Smooth muscle cell (in vitro differentiated cells): ENCODE measurements at regions not wholly inside any gene's neighbourhood (a gene's known extent, or its start where the extent isn't known, plus 50 kb on each side); places are given as distances from the start of the nearest gene placed in this dataset.

Source experiments
- DNase-seq: peaks from one replicate; lab custom pipeline; 2025; ENCODE audit not compliant: unreplicated experiment; lab: John Stamatoyannopoulos, UW
- H2AFZ ChIP-seq: fragments of 200-600 bp; sonication (generic); 2 replicates; pipeline ENCODE4 v1.6.0; 2016; ENCODE audit warnings: antibody characterized with exemption, low read depth, mild to moderate bottlenecking
- H3F3A ChIP-seq: fragments of 200-600 bp; sonication (generic); 2 replicates; pipeline ENCODE4 v1.6.0; 2017; ENCODE audit warnings: antibody characterized with exemption, low read depth
- H3K27ac ChIP-seq: fragments of 200-600 bp; sonication (generic); 2 replicates; pipeline ENCODE4 v1.5.1; 2016; ENCODE audit warnings: low read depth, mild to moderate bottlenecking
- H3K27me3 ChIP-seq: fragments of 200-600 bp; sonication (generic); 2 replicates; pipeline ENCODE4 v1.6.1; 2016; ENCODE audit warnings: low read depth, mild to moderate bottlenecking
- H3K36me3 ChIP-seq: fragments of 200-600 bp; sonication (generic); 2 replicates; pipeline ENCODE4 v1.5.1; 2016; ENCODE audit warnings: low read depth
- H3K4me1 ChIP-seq: fragments of 200-600 bp; sonication (generic); 2 replicates; pipeline ENCODE4 v1.5.1; 2016; ENCODE audit warnings: low read depth
- H3K4me2 ChIP-seq: fragments of 200-600 bp; sonication (generic); 2 replicates; pipeline ENCODE4 v1.6.0; 2016; ENCODE audit warnings: mild to moderate bottlenecking
- H3K4me3 ChIP-seq: fragments of 200-600 bp; sonication (generic); 2 replicates; pipeline ENCODE4 v1.5.1; 2016; ENCODE audit warnings: mild to moderate bottlenecking
- H3K79me2 ChIP-seq: fragments of 200-600 bp; sonication (generic); 2 replicates; pipeline ENCODE4 v1.6.0; 2016; ENCODE audit warnings: low read depth, mild to moderate bottlenecking
- H3K9ac ChIP-seq: fragments of 200-600 bp; sonication (generic); 2 replicates; pipeline ENCODE4 v1.6.0; 2016; ENCODE audit warnings: low read depth
- H3K9me3 ChIP-seq: fragments of 200-600 bp; sonication (generic); replicated peaks from 2 replicates; pipeline ENCODE4 v1.5.1; 2016; ENCODE audit warnings: low read depth
- H4K20me1 ChIP-seq: fragments of 200-600 bp; sonication (generic); 2 replicates; pipeline ENCODE4 v1.6.0; 2016; ENCODE audit warnings: low read depth
- WGBS: methylation state at CpG from one replicate; pipeline ENCODE4 v1.1.7; 2016; ENCODE audit warnings: low lambda C conversion rate; 5-methylcytosine and 5-hydroxymethylcytosine counted together
- TF ChIP-seq, protein P1 (sequence below): fragments of 200-600 bp; sonication (generic); IDR thresholded peaks from 2 replicates; pipeline ENCODE4 v1.5.1; 2017; ENCODE audit warnings: borderline replicate concordance, mild to moderate bottlenecking, antibody characterized with exemption; ENCODE audit not compliant: insufficient read depth, poor library complexity, severe bottlenecking

DNA sequence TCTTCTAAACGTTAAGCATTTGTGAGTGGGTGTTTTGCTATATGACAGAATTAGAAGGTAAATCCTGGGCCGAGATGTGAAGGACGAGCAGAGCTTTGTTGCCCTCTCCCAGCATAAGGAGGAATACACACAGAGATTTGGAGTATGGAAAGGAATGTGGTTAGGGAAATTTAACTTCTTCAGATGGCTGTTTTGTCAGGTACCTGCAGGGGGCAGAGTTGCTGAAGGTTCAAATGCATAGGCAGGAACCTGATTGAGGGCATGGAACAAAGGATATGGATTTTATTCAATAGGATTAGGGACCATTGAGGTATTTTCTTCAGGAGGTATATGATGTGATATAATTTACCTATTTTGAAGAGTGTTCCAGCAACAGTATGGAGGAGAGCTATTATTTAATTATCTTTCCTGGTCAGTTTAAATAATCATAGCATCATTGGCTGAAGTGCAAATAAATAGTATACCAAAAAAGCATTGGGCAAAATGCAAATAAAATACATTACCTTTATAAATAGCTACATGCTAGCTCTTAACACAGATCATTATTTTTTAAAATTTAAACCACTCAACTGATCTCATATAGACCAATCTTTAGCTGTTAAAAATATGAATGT, 143.6 kb downstream of the SLIT2 start:
- TF ChIP-seq, protein P1, sequence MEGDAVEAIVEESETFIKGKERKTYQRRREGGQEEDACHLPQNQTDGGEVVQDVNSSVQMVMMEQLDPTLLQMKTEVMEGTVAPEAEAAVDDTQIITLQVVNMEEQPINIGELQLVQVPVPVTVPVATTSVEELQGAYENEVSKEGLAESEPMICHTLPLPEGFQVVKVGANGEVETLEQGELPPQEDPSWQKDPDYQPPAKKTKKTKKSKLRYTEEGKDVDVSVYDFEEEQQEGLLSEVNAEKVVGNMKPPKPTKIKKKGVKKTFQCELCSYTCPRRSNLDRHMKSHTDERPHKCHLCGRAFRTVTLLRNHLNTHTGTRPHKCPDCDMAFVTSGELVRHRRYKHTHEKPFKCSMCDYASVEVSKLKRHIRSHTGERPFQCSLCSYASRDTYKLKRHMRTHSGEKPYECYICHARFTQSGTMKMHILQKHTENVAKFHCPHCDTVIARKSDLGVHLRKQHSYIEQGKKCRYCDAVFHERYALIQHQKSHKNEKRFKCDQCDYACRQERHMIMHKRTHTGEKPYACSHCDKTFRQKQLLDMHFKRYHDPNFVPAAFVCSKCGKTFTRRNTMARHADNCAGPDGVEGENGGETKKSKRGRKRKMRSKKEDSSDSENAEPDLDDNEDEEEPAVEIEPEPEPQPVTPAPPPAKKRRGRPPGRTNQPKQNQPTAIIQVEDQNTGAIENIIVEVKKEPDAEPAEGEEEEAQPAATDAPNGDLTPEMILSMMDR: peak; percentile 54
- Histone ChIP-seq H3K79me2 (no peaks in the 10 kb centered on the region), H3K4me2 (no peak overlapping the region), H3K9me3 (no peaks in the 10 kb centered on the region), H3K9ac (no peak overlapping the region), H2AFZ (no peak overlapping the region), H3F3A (no peaks in the 10 kb centered on the region), H3K36me3 (no peaks in the 10 kb centered on the region), H4K20me1 (no peaks in the 10 kb centered on the region), H3K4me1 (peaks cover 9% of the 10 kb centered on the region), H3K4me3 (no peak overlapping the region), H3K27me3 (no peaks in the 10 kb centered on the region), H3K27ac (no peak overlapping the region)
- WGBS: 18% methylated on average over 3 of the region's 3 CpGs
- DNase-seq: no peak

DNA sequence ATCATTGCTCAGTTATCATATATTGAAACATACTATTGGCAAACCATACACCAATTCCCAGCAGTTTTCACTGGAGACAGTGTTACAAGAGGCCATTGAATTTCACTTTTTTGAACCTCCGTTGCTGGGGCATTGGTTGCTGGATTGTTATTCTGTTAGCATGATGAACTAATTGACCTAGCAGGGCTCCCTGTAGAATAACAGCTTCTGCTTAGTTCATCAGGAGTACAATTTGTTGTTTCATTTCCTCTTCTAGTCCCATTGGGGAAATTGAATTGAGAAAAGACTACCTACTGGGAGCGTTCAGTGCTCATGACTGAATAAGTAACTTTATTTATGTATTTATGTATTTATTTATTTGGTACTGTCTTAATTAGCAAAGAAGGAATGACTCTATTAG, 151.6 kb downstream of the SLIT2 start:
- H3K27ac ChIP-seq: no peak overlapping the region
- no peaks in the 10 kb centered on the region for H3K36me3 ChIP-seq
- H3K9me3 ChIP-seq: no peaks in the 10 kb centered on the region
- WGBS: 73% methylated on average over 2 of the region's 2 CpGs
- no peak overlapping the region for H3K4me3 ChIP-seq
- DNase-seq: no peak
- no peaks in the 10 kb centered on the region for H3K27me3 ChIP-seq
- H2AFZ ChIP-seq: no peak overlapping the region
- no peaks in the 10 kb centered on the region for H3F3A ChIP-seq
- no peaks in the 10 kb centered on the region for H3K4me1 ChIP-seq
- no peak overlapping the region for H3K4me2 ChIP-seq
- H4K20me1 ChIP-seq: no peaks in the 10 kb centered on the region
- TF ChIP-seq, protein P1: no peak
- H3K79me2 ChIP-seq: no peaks in the 10 kb centered on the region
- no peak overlapping the region for H3K9ac ChIP-seq

DNA sequence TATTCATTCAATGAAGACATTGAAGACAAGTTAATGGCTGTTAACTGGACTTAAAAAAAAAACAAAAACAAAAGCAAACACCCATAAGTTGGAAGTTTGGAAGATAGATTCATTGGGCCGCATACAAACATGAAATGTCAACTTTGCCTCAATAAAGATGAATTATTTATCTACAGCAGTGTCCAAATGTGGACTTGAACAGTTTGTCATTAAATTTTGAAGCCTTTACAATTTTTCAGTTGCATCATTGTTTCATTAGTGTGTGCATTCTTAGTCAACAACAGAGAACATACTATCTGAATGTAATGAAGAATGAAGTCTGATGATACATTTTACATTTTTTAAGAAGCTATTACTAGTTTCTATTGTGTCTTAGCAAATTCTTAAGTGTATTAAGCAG, 152.1 kb downstream of the SLIT2 start:
- no peak overlapping the region for H3K4me3 ChIP-seq
- no peaks in the 10 kb centered on the region for H3K36me3 ChIP-seq
- no peaks in the 10 kb centered on the region for H3K9me3 ChIP-seq
- no peaks in the 10 kb centered on the region for H3K4me1 ChIP-seq
- no peak overlapping the region for H3K9ac ChIP-seq
- 97% methylated on average over 1 of the region's 1 CpG for WGBS
- TF ChIP-seq, protein P1: no peak
- no peak overlapping the region for H3K27ac ChIP-seq
- no peak overlapping the region for H2AFZ ChIP-seq
- no peak for DNase-seq
- H3K79me2 ChIP-seq: no peaks in the 10 kb centered on the region
- no peaks in the 10 kb centered on the region for H4K20me1 ChIP-seq
- no peak overlapping the region for H3K4me2 ChIP-seq
- H3K27me3 ChIP-seq: no peaks in the 10 kb centered on the region
- H3F3A ChIP-seq: no peaks in the 10 kb centered on the region

DNA sequence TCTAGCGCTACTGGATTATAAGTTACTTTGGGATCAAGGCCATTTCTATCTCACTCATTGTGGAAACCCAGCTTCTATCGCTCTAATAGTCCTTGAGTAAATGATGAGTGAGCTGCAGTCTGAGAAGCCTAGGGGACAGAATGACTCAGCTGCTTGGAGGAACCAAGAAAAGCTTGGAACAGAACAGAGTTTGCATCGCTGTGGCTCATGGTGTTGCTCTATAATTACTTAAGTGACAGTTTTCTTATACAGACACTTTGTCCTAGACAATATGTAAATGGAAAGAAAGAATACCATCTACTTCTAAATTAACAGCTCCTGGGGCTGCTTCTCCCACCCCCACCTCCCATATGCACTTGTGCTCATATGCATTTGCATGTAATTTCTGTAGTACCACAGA, 156.9 kb downstream of the SLIT2 start:
- no peak overlapping the region for H3K9ac ChIP-seq
- H3K4me2 ChIP-seq: no peak overlapping the region
- H3K27ac ChIP-seq: no peak overlapping the region
- TF ChIP-seq, protein P1: no peak
- WGBS: 61% methylated on average over 3 of the region's 3 CpGs
- H2AFZ ChIP-seq: no peak overlapping the region
- H3K4me1 ChIP-seq: no peaks in the 10 kb centered on the region
- no peaks in the 10 kb centered on the region for H3F3A ChIP-seq
- no peaks in the 10 kb centered on the region for H3K9me3 ChIP-seq
- H3K36me3 ChIP-seq: no peaks in the 10 kb centered on the region
- no peaks in the 10 kb centered on the region for H3K27me3 ChIP-seq
- no peak overlapping the region for H3K4me3 ChIP-seq
- H3K79me2 ChIP-seq: no peaks in the 10 kb centered on the region
- H4K20me1 ChIP-seq: peaks cover 8% of the 10 kb centered on the region
- no peak for DNase-seq
